HepG2 (cell line): ENCODE measurements at regions not wholly inside any gene's neighbourhood (a gene's known extent, or its start where the extent isn't known, plus 50 kb on each side); places are given as distances from the start of the nearest gene placed in this dataset.

Experiments
- AGO1 ChIP-seq: fragments of 200-400 bp; formaldehyde crosslinking; IDR thresholded peaks from 2 replicates; pipeline ENCODE4 v1.6.1; 2017; ENCODE audit warnings: mild to moderate bottlenecking, low read depth, low read length, moderate library complexity; ENCODE audit not compliant: poor library complexity, severe bottlenecking
- CSRNP1 ChIP-seq: sonication (generic); formaldehyde crosslinking; IDR thresholded peaks from 2 replicates; pipeline ENCODE4 v1.8.1; 2023; ENCODE audit warnings: mild to moderate bottlenecking, missing genetic modification reagents
- ELF1 ChIP-seq: sonication (generic); formaldehyde crosslinking; IDR thresholded peaks from 2 replicates; pipeline ENCODE4 v1.4.0; 2020; ENCODE audit warnings: missing genetic modification reagents
- FIP1L1 ChIP-seq: fragments of 200-400 bp; formaldehyde crosslinking; IDR thresholded peaks from 2 replicates; pipeline ENCODE4 v1.6.1; 2018; ENCODE audit warnings: low read depth, mild to moderate bottlenecking, low read length, moderate library complexity, borderline replicate concordance; ENCODE audit not compliant: insufficient read depth
- MEF2D ChIP-seq: sonication (generic); formaldehyde crosslinking; IDR thresholded peaks from 2 replicates; pipeline ENCODE4 v1.5.1; 2020; ENCODE audit warnings: mild to moderate bottlenecking, missing genetic modification reagents
- MIER3 ChIP-seq: IDR thresholded peaks from 2 replicates; pipeline ENCODE4 v1.6.1; 2016; ENCODE audit warnings: missing compliant biosample characterization, borderline replicate concordance
- MNT ChIP-seq: fragments of 450-650 bp; IDR thresholded peaks from 2 replicates; pipeline ENCODE4 v1.6.1; 2016
- PATZ1 ChIP-seq: sonication (generic); formaldehyde crosslinking; IDR thresholded peaks from 2 replicates; pipeline ENCODE4 v1.4.0; 2020; ENCODE audit warnings: missing genetic modification reagents
- PHF5A ChIP-seq: IDR thresholded peaks from one replicate; pipeline ENCODE4 v1.6.1; 2018; ENCODE audit warnings: low read depth, missing genetic modification reagents; ENCODE audit not compliant: unreplicated experiment
- PRPF4 ChIP-seq: fragments of 200-400 bp; formaldehyde crosslinking; IDR thresholded peaks from 2 replicates; pipeline ENCODE4 v1.6.1; 2016; ENCODE audit warnings: low read length, low read depth; ENCODE audit not compliant: poor library complexity, severe bottlenecking
- SALL1 ChIP-seq: sonication (generic); formaldehyde crosslinking; IDR thresholded peaks from 2 replicates; pipeline ENCODE4 v1.8.0; 2022; ENCODE audit warnings: mild to moderate bottlenecking, missing genetic modification reagents
- SKI ChIP-seq: fragments of 450-650 bp; IDR thresholded peaks from one replicate; pipeline ENCODE4 v1.6.1; 2018; ENCODE audit warnings: mild to moderate bottlenecking; ENCODE audit not compliant: partially characterized antibody
- THAP9 ChIP-seq: sonication (generic); formaldehyde crosslinking; IDR thresholded peaks from 2 replicates; pipeline ENCODE4; 2020; ENCODE audit warnings: missing genetic modification reagents, mild to moderate bottlenecking, borderline replicate concordance
- ZBTB2 ChIP-seq: sonication (generic); formaldehyde crosslinking; IDR thresholded peaks from 2 replicates; pipeline ENCODE4 v1.8.0; 2022; ENCODE audit warnings: low read depth, missing genetic modification reagents
- ZBTB7A ChIP-seq: sonication (generic); formaldehyde crosslinking; IDR thresholded peaks from 2 replicates; pipeline ENCODE4 v1.8.0; 2022; ENCODE audit warnings: mild to moderate bottlenecking, missing genetic modification reagents
- ZKSCAN1 ChIP-seq: fragments of 150-350 bp; IDR thresholded peaks from 2 replicates; pipeline ENCODE4 v1.6.1; 2014; ENCODE audit warnings: low read length
- ZNF143 ChIP-seq: sonication (generic); formaldehyde crosslinking; IDR thresholded peaks from 2 replicates; pipeline ENCODE4 v1.4.0; 2020; ENCODE audit warnings: missing genetic modification reagents
- ZNF205 ChIP-seq: IDR thresholded peaks from 2 replicates; pipeline ENCODE4 v1.6.1; 2018; ENCODE audit warnings: missing biosample characterization, missing genetic modification reagents
- ZNF772 ChIP-seq: sonication (generic); formaldehyde crosslinking; IDR thresholded peaks from 2 replicates; pipeline ENCODE4 v1.5.0; 2020; ENCODE audit warnings: mild to moderate bottlenecking, missing genetic modification reagents
- ZNF781 ChIP-seq: sonication (generic); formaldehyde crosslinking; IDR thresholded peaks from 2 replicates; pipeline ENCODE4 v1.5.1; 2020; ENCODE audit warnings: borderline replicate concordance, mild to moderate bottlenecking, missing genetic modification reagents; ENCODE audit errors: not compliant biosample characterization

GRCh38 chr2:16050908-16051489, 110.6 kb downstream of the MYCN start (continued):
- TF ChIP-seq ELF1 (CRISPR knock-in tag) (no peak), PATZ1 (CRISPR knock-in tag) (peak; percentile 38; the same call in 1 of the 2 replicates), ZNF205 (CRISPR knock-in tag) (no peak), CSRNP1 (CRISPR knock-in tag) (no peak), PHF5A (CRISPR knock-in tag) (no peak), ZNF772 (CRISPR knock-in tag) (no peak), MIER3 (CRISPR knock-in tag) (no peak), AGO1 (no peak), MEF2D (CRISPR knock-in tag) (0 out of 2 replicates have a peak, but pooled peaks have one; percentile 24), SKI (no peak), ZBTB7A (CRISPR knock-in tag) (no peak), FIP1L1 (no peak), ZNF781 (no peak), ZNF143 (CRISPR knock-in tag) (no peak), THAP9 (no peak), ZKSCAN1 (no peak), ZBTB2 (CRISPR knock-in tag) (no peak), PRPF4 (no peak), SALL1 (peak; percentile 83), MNT (no peak)
